MM.1S (cell line): ENCODE measurements at regions not wholly inside any gene's neighbourhood (a gene's known extent, or its start where the extent isn't known, plus 50 kb on each side); places are given as distances from the start of the nearest gene placed in this dataset.

Source experiments
- DNase-seq: peaks from one replicate; pipeline ENCODE4 v3.0.0-alpha.2; 2015
- H2AFZ ChIP-seq: fragments of 300-600 bp; sonication (generic); 2 replicates; pipeline ENCODE4 v1.6.0; 2016; ENCODE audit warnings: antibody characterized with exemption, low read length
- H3F3A ChIP-seq: fragments of 300-600 bp; sonication (generic); 2 replicates; pipeline ENCODE4 v1.6.1; 2016; ENCODE audit warnings: mild to moderate bottlenecking, antibody characterized with exemption, low read length, moderate library complexity, mixed read lengths; ENCODE audit not compliant: insufficient read depth
- H3K27ac ChIP-seq: fragments of 300-600 bp; sonication (generic); 2 replicates; pipeline ENCODE4 v1.5.1; 2016; ENCODE audit warnings: mild to moderate bottlenecking, low read length
- H3K27me3 ChIP-seq: fragments of 300-600 bp; sonication (generic); replicated peaks from 2 replicates; pipeline ENCODE4 v1.6.0; 2016; ENCODE audit warnings: low read length; ENCODE audit not compliant: insufficient read depth
- H3K36me3 ChIP-seq: fragments of 300-600 bp; sonication (generic); replicated peaks from 2 replicates; pipeline ENCODE4 v1.6.1; 2016; ENCODE audit warnings: mild to moderate bottlenecking, low read length, mixed read lengths; ENCODE audit not compliant: insufficient read depth
- H3K4me1 ChIP-seq: fragments of 300-600 bp; sonication (generic); 2 replicates; pipeline ENCODE4 v1.6.1; 2016; ENCODE audit warnings: low read length, mixed read lengths
- H3K4me2 ChIP-seq: fragments of 300-600 bp; sonication (generic); 2 replicates; pipeline ENCODE4 v1.6.0; 2016; ENCODE audit warnings: low read depth, low read length
- H3K4me3 ChIP-seq: fragments of 300-600 bp; sonication (generic); 2 replicates; pipeline ENCODE4 v1.5.1; 2016; ENCODE audit warnings: low read length, mixed read lengths
- H3K79me2 ChIP-seq: fragments of 300-600 bp; sonication (generic); 2 replicates; pipeline ENCODE4 v1.6.1; 2016; ENCODE audit warnings: mixed run types, low read length, mixed read lengths
- H3K9ac ChIP-seq: fragments of 300-600 bp; sonication (generic); 2 replicates; pipeline ENCODE4 v1.6.1; 2016; ENCODE audit warnings: low read length, mixed read lengths
- H3K9me2 ChIP-seq: fragments of 300-600 bp; sonication (generic); replicated peaks from 2 replicates; pipeline ENCODE4 v1.6.1; 2016; ENCODE audit warnings: mild to moderate bottlenecking, low read length, mixed read lengths; ENCODE audit not compliant: insufficient read depth
- H3K9me3 ChIP-seq: fragments of 300-600 bp; sonication (generic); replicated peaks from 2 replicates; pipeline ENCODE4 v1.6.1; 2016; ENCODE audit warnings: mild to moderate bottlenecking, low read length, mixed read lengths; ENCODE audit not compliant: insufficient read depth
- H4K20me1 ChIP-seq: fragments of 300-600 bp; sonication (generic); 2 replicates; pipeline ENCODE4 v1.6.1; 2016; ENCODE audit warnings: mild to moderate bottlenecking, low read length, moderate library complexity, mixed read lengths; ENCODE audit not compliant: insufficient read depth
- EZH2 ChIP-seq: fragments of 300-600 bp; sonication (generic); optimal IDR thresholded peaks from 2 replicates; pipeline ENCODE3; 2017; ENCODE audit warnings: low read depth, mild to moderate bottlenecking, antibody characterized with exemption, low read length, mixed read lengths
- EZH2phosphoT487 ChIP-seq: fragments of 300-600 bp; sonication (generic); IDR thresholded peaks from 2 replicates; pipeline ENCODE4 v1.6.1; 2018; ENCODE audit warnings: antibody characterized with exemption, low read length
- TF ChIP-seq, protein P1 (sequence below): fragments of 300-600 bp; sonication (generic); IDR thresholded peaks from 2 replicates; pipeline ENCODE4 v1.5.1; 2016; ENCODE audit warnings: antibody characterized with exemption, low read length, mixed read lengths

DNA sequence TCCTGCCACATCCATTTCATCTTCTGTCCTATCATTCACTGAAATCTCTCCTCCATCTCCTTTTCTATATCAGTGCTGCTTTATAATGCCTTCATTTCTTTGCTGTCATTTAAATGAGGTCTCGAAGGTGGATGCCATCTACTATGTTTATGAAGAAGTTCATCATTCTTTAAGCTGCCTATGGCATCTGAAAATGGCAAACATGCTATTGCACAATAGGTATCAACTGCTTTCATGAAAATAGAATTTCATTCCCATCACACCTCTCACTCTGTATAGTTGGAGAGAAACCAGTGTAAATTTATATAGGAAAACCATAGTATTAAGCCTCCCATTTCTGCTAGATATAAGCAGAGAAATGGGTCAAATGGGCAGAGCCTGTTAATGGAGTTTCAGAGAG lies 100.2 kb downstream of the FGF9 start:
- Histone ChIP-seq H3K4me3 (no peak overlapping the region), H3K27ac (no peak overlapping the region), H3K9me3 (no peaks in the 10 kb centered on the region), H3K4me2 (no peak overlapping the region), H3K79me2 (no peaks in the 10 kb centered on the region), H3K9ac (no peak overlapping the region), H2AFZ (no peak overlapping the region), H3K27me3 (no peaks in the 10 kb centered on the region), H3K4me1 (no peaks in the 10 kb centered on the region), H3K36me3 (no peaks in the 10 kb centered on the region), H4K20me1 (no peaks in the 10 kb centered on the region), H3F3A (no peaks in the 10 kb centered on the region), H3K9me2 (no peaks in the 10 kb centered on the region)
- TF ChIP-seq, protein P1, sequence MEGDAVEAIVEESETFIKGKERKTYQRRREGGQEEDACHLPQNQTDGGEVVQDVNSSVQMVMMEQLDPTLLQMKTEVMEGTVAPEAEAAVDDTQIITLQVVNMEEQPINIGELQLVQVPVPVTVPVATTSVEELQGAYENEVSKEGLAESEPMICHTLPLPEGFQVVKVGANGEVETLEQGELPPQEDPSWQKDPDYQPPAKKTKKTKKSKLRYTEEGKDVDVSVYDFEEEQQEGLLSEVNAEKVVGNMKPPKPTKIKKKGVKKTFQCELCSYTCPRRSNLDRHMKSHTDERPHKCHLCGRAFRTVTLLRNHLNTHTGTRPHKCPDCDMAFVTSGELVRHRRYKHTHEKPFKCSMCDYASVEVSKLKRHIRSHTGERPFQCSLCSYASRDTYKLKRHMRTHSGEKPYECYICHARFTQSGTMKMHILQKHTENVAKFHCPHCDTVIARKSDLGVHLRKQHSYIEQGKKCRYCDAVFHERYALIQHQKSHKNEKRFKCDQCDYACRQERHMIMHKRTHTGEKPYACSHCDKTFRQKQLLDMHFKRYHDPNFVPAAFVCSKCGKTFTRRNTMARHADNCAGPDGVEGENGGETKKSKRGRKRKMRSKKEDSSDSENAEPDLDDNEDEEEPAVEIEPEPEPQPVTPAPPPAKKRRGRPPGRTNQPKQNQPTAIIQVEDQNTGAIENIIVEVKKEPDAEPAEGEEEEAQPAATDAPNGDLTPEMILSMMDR: no peak
- TF ChIP-seq EZH2 (no peak), EZH2phosphoT487 (no peak)
- no peak for DNase-seq

- TF ChIP-seq, protein P1: no peak
- TF ChIP-seq EZH2phosphoT487: no peak
- TF ChIP-seq EZH2: no peak
- H4K20me1 ChIP-seq: no peaks in the 10 kb centered on the region
- H2AFZ ChIP-seq: no peak overlapping the region
- H3K36me3 ChIP-seq: no peaks in the 10 kb centered on the region
- H3K27ac ChIP-seq: no peak overlapping the region
- H3K4me3 ChIP-seq: no peak overlapping the region
- no peaks in the 10 kb centered on the region for H3K9me2 ChIP-seq
- no peak for DNase-seq
- no peak overlapping the region for H3K9ac ChIP-seq
- no peaks in the 10 kb centered on the region for H3K27me3 ChIP-seq
- H3K4me1 ChIP-seq: no peaks in the 10 kb centered on the region
- H3K9me3 ChIP-seq: no peaks in the 10 kb centered on the region
- no peaks in the 10 kb centered on the region for H3K79me2 ChIP-seq
- no peak overlapping the region for H3K4me2 ChIP-seq
- no peaks in the 10 kb centered on the region for H3F3A ChIP-seq
Observed at GRCh38 chr13:21777166-21777565, 106.3 kb downstream of the FGF9 start.

DNA sequence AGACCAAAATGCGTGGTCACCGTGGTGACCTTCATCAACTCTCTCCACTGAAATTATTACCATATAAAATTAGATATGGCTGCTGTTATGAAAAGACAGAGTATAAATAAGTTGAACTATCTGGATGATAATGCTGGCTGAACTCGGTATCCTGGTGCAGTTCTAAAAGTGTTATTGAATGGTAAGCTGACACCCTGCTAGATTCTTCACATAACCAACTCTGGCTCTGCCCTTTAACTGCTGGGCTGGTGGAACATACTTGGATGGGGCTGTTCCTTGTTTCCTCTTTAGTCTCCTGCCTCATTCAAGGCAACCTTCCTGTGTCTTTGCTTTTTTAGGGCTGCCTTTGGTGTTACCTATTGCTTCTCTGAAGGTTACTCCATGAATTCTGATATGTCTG lies 106.9 kb downstream of the FGF9 start:
- DNase-seq: no peak
- Histone ChIP-seq H4K20me1 (no peaks in the 10 kb centered on the region), H3K27me3 (no peaks in the 10 kb centered on the region), H3K4me1 (no peaks in the 10 kb centered on the region), H2AFZ (no peak overlapping the region), H3K9ac (no peak overlapping the region), H3K27ac (no peak overlapping the region), H3F3A (no peaks in the 10 kb centered on the region), H3K4me3 (no peak overlapping the region), H3K9me2 (no peaks in the 10 kb centered on the region), H3K9me3 (no peaks in the 10 kb centered on the region), H3K4me2 (no peak overlapping the region), H3K36me3 (no peaks in the 10 kb centered on the region), H3K79me2 (no peaks in the 10 kb centered on the region)
- TF ChIP-seq EZH2 (no peak), EZH2phosphoT487 (no peak)
- TF ChIP-seq, protein P1: no peak
